Testis (tissue), 2 donors: ENCODE measurements at regions not wholly inside any gene's neighbourhood (a gene's known extent, or its start where the extent isn't known, plus 50 kb on each side); places are given as distances from the start of the nearest gene placed in this dataset.

ENCODE experiments used
- DNase-seq: peaks from one replicate; pipeline ENCODE4 v3.0.0-alpha.2; 2019
- H3K27ac ChIP-seq, 2 donors: fragments of 200-600 bp; sonication (generic); one replicate each; pipeline ENCODE4 v1.5.1; 2019
- H3K27me3 ChIP-seq: fragments of 200-600 bp; sonication (generic); one replicate; pipeline ENCODE4 v1.5.1; 2019
- H3K36me3 ChIP-seq: fragments of 200-600 bp; sonication (generic); one replicate; pipeline ENCODE4 v1.5.1; 2017; ENCODE audit warnings: low read depth; ENCODE audit errors: missing control alignments
- H3K4me1 ChIP-seq: fragments of 200-600 bp; sonication (generic); one replicate; pipeline ENCODE4 v1.5.1; 2019
- H3K4me3 ChIP-seq, 2 donors: fragments of 200-600 bp; sonication (generic); one replicate each; pipeline ENCODE4 v1.5.1; 2017 to 2019
- H3K9me3 ChIP-seq: fragments of 200-600 bp; sonication (generic); one replicate; pipeline ENCODE4 v1.5.1; 2017
- POLR2A ChIP-seq: fragments of 450-650 bp; IDR thresholded peaks from one replicate; pipeline ENCODE4 v1.6.1; 2017; ENCODE audit warnings: antibody characterized with exemption, mild to moderate bottlenecking, moderate library complexity
- WGBS, 2 donors: methylation state at CpG; one replicate each; pipeline ENCODE4 v1.1.5; 2018; 5-methylcytosine and 5-hydroxymethylcytosine counted together
- intact Hi-C: fragments of 100-400 bp; cut with DNase I; formaldehyde crosslinking; loops from one replicate; pipeline ENCODE4 v1.15.1; 2023; ENCODE audit warnings: low total_unique reads
- TF ChIP-seq, protein P1 (sequence below), 3 experiments: fragments of 450-650 bp in 2 of 3; fragments of 200-600 bp in 1 of 3; sonication (generic) in 1 of 3; IDR thresholded peaks; one replicate each; pipeline ENCODE4 v1.5.1; 2016 to 2019; ENCODE audit warnings: antibody characterized with exemption in 3 of 3, mild to moderate bottlenecking in 2 of 3, moderate library complexity in 1 of 3

DNA sequence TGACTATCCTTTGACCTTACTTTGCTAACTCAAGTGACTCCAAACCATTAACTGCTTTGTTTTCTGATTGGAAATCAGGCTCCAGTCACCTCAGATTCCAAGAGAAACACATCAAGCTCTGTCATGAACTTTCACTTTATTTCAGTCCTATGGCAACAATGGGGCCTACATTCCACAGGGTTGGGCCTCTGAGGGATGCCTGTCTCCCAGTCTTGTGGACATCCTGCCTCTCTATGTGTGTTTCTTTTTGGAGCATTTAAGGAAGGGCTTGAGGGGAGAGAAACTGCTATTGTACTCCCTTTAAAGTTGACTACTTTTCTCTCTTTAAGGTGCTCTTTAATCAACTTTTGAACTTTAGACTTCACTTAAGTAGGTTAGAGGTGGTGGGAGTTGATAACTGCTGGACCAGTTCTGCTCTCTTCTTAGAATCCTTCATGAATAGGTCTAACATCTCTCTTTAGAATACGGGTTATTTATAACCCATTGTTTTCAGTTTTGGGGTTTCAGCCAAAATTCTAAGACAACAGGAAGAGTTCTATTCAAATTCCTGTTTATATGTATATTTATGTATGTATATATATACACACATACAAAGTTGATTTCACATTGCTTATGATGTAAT, 274.3 kb upstream of the NR3C2 start:
- Histone ChIP-seq H3K4me3 (no peak overlapping the region), H3K27me3 (no peaks in the 10 kb centered on the region), H3K4me1 (no peaks in the 10 kb centered on the region), H3K27ac (no peak overlapping the region), H3K36me3 (no peaks in the 10 kb centered on the region), H3K9me3 (no peaks in the 10 kb centered on the region)
- TF ChIP-seq, protein P1, sequence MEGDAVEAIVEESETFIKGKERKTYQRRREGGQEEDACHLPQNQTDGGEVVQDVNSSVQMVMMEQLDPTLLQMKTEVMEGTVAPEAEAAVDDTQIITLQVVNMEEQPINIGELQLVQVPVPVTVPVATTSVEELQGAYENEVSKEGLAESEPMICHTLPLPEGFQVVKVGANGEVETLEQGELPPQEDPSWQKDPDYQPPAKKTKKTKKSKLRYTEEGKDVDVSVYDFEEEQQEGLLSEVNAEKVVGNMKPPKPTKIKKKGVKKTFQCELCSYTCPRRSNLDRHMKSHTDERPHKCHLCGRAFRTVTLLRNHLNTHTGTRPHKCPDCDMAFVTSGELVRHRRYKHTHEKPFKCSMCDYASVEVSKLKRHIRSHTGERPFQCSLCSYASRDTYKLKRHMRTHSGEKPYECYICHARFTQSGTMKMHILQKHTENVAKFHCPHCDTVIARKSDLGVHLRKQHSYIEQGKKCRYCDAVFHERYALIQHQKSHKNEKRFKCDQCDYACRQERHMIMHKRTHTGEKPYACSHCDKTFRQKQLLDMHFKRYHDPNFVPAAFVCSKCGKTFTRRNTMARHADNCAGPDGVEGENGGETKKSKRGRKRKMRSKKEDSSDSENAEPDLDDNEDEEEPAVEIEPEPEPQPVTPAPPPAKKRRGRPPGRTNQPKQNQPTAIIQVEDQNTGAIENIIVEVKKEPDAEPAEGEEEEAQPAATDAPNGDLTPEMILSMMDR (IDR thresholded peaks at IDR 0.05), result no peak
- no peak for TF ChIP-seq POLR2A
- DNase-seq, result no peak
- WGBS, 2 donors, result 70 to 72% methylated on average over 1 of the region's 1 CpG
- intact Hi-C loops, result no loop called here

DNA sequence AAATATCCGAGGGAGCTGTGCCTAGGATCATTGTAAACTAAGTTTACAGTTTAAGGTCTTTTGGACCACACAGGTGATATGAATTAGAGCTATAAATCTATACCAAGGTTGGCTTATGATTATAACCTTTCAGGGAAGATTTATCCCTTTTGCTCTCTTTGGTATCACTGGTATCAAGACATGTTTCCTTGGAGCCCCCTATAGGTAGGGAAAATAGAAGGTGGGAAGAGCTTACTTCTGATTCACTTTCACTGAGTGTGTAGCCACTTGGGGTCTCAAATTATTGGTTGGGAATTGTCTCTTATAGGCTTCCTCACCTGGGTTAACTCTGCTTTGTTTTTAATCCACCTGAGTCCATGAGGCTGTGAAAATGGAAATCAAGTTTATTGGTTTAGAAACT, 262.1 kb upstream of the NR3C2 start:
- Histone ChIP-seq H3K36me3 (no peaks in the 10 kb centered on the region), H3K27me3 (no peaks in the 10 kb centered on the region), H3K27ac (no peak overlapping the region), H3K4me1 (no peaks in the 10 kb centered on the region), H3K9me3 (no peaks in the 10 kb centered on the region), H3K4me3 (no peak overlapping the region)
- TF ChIP-seq, protein P1 (IDR thresholded peaks at IDR 0.05), result no peak
- TF ChIP-seq POLR2A, result no peak
- DNase-seq, result no peak
- intact Hi-C loops, result no loop called here
- WGBS, 2 donors, result 84 to 87% methylated on average over 1 of the region's 1 CpG

DNA sequence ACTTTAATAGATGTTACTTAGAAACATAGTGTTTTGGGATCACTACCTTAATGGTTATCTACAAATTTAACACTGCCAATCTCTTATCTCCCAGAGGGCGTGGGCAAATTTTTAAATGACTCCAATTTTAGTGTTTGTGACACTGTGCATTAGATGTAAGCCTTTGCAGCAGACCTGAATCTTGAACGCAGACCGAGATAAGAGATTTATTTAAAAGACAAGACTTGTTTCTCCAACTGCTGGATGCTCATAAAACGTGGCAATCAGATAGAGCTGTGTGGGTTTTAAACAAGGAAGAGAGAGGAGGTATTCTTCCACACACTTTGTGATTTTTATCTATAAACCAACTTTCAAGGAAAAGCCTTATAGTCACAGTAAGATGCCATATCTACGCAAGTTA, 252.5 kb upstream of the NR3C2 start:
- DNase-seq, result no peak
- Histone ChIP-seq H3K4me1 (no peaks in the 10 kb centered on the region), H3K36me3 (no peaks in the 10 kb centered on the region), H3K4me3 (no peak overlapping the region), H3K9me3 (no peaks in the 10 kb centered on the region), H3K27me3 (no peaks in the 10 kb centered on the region), H3K27ac (no peak overlapping the region)
- WGBS, 2 donors, result 93 to 96% methylated on average over 5 of the region's 5 CpGs
- intact Hi-C loops, result no loop called here
- TF ChIP-seq POLR2A, result no peak
- TF ChIP-seq, protein P1 (IDR thresholded peaks at IDR 0.05), result no peak

DNA sequence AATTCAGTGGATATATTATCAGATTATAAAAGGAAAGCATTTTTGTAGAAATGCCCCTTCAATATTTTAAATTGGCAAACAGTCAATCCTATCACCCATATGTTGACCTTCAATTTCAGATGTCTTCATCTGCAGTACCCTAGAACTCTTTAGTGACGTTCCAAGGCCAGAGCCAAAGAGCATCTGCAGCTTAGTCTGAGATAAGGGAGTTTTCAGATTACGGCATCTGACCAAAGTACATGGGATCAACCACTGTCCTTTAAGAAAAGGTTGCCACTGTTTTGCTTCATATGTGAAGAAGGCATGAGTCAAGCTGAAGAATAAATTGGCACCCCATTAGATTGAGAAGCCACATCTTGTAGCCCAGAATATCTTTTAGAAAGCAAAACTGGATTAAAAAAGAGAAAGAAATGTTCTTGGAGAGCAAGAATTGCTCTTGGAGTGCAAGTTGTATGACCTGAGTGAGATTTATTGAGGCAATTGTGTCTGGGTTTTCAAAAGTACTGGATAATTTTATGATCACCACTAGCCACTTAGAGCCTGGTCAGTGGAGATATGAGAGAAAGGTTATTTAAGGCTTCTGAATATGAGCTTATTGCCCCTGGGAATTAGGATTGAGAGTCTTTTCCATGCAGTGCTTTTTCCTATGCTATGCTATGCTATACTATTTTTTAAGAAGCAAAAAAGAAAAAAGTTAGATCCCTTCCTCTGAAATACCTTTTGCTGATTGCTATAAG, 251.9 kb upstream of the NR3C2 start:
- Histone ChIP-seq H3K36me3 (no peaks in the 10 kb centered on the region), H3K27me3 (no peaks in the 10 kb centered on the region), H3K4me1 (no peaks in the 10 kb centered on the region), H3K27ac (no peak overlapping the region), H3K4me3 (no peak overlapping the region), H3K9me3 (no peaks in the 10 kb centered on the region)
- intact Hi-C loops, result no loop called here
- no peak for DNase-seq
- TF ChIP-seq, protein P1 (IDR thresholded peaks at IDR 0.05), result no peak
- no peak for TF ChIP-seq POLR2A
- 64 to 80% methylated on average over 2 of the region's 2 CpGs for WGBS, 2 donors

DNA sequence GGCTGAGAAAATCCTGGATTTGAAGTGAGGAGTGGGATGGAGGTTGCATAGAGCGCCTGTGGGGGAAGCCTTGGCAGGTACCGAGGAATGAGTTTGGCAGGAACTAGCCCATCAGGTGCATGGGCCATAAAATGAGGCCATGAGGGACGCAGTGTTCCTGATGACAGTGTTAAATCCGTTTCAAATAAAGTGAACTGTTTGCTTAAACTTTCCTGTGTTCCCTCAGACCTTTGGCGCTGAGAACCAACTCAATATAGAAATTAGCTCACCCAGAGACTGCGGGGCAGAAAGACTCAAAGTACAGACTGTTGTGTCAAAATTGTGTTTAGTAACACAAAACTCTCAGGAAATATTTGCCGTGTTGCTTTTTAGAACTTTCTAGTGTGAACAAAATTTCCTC, 250.0 kb upstream of the NR3C2 start:
- H3K27ac ChIP-seq, result no peak overlapping the region
- DNase-seq, result no peak
- intact Hi-C loops, result no loop called here
- no peaks in the 10 kb centered on the region for H3K36me3 ChIP-seq
- no peaks in the 10 kb centered on the region for H3K9me3 ChIP-seq
- 58 to 61% methylated on average over 7 of the region's 7 CpGs for WGBS, 2 donors
- H3K4me1 ChIP-seq, result no peaks in the 10 kb centered on the region
- no peaks in the 10 kb centered on the region for H3K27me3 ChIP-seq
- H3K4me3 ChIP-seq, result no peak overlapping the region
- TF ChIP-seq, protein P1 (IDR thresholded peaks at IDR 0.05), result no peak
- TF ChIP-seq POLR2A, result no peak
